ENCODE measurements at regions not wholly inside any gene's neighbourhood (a gene's known extent, or its start where the extent isn't known, plus 50 kb on each side); places are given as distances from the start of the nearest gene placed in this dataset.

DNA sequence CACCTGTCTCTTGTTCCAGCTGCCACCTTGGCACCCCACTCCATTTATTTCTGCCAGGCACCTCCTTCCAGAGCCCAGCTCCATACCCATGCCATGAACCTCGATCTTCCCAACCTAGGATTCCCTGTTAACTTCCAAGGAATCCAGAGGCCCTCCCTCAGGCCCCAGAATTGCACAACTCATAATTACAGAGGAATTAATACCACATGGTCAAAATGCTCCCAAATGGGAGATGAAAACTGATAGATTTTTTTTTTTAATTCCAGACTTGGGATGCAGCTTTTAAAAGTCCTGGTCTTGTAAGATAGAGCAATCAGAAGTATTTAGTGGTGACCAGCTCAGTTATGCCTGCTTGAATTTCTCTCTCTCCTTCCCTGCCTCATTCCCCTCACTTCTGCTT lies 96.2 kb upstream of the CCDC112 start:
- Histone ChIP-seq H3K27me3 (no peaks in the 10 kb centered on the region), H3K27ac (replicated peaks in 1 of 4) (no peak overlapping the region), H3K4me3 (no peak overlapping the region), H3K4me1 (peaks cover 13 to 30% (median 24%) of the 10 kb centered on the region in 4 donors), H3K9me3 (no peaks in the 10 kb centered on the region), H3K36me3 (no peaks in the 10 kb centered on the region)
- TF ChIP-seq, protein P1, sequence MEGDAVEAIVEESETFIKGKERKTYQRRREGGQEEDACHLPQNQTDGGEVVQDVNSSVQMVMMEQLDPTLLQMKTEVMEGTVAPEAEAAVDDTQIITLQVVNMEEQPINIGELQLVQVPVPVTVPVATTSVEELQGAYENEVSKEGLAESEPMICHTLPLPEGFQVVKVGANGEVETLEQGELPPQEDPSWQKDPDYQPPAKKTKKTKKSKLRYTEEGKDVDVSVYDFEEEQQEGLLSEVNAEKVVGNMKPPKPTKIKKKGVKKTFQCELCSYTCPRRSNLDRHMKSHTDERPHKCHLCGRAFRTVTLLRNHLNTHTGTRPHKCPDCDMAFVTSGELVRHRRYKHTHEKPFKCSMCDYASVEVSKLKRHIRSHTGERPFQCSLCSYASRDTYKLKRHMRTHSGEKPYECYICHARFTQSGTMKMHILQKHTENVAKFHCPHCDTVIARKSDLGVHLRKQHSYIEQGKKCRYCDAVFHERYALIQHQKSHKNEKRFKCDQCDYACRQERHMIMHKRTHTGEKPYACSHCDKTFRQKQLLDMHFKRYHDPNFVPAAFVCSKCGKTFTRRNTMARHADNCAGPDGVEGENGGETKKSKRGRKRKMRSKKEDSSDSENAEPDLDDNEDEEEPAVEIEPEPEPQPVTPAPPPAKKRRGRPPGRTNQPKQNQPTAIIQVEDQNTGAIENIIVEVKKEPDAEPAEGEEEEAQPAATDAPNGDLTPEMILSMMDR (IDR thresholded peaks at IDR 0.05) = no peak
- TF ChIP-seq EP300 (IDR thresholded peaks at IDR 0.05) = no peak
- WGBS = 74% methylated on average over 1 of the region's 1 CpG
- intact Hi-C loops (cut with DNase I) = no loop called here
- DNase-seq (ENCODE audit: extremely low spot score) = peak; percentile 26

DNA sequence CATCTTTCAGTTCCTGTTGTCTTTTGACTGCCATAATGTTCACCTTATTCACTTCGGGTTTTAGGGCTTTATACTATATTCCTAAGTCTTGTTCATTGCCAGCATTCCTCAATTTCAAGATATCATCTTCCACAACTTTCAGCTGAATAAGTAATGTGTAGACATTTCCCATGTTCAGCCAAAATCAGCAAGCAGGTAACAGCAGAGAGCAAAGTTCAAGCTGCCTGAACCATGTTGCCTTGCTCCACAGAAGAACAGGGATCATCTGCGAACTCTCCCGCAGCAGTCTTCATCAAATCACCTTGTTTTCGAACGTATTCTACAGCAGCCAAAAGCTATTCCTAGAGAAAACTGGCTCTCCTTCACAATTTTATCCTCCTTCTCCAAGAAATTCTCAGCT lies 95.3 kb upstream of the CCDC112 start:
- TF ChIP-seq EP300 (IDR thresholded peaks at IDR 0.05) = no peak
- TF ChIP-seq POLR2A (IDR thresholded peaks at IDR 0.05; ENCODE audit: low read depth) = no peak
- TF ChIP-seq, protein P1 (IDR thresholded peaks at IDR 0.05) = no peak
- no peak for TF ChIP-seq POLR2AphosphoS5 (IDR thresholded peaks at IDR 0.05)

DNA sequence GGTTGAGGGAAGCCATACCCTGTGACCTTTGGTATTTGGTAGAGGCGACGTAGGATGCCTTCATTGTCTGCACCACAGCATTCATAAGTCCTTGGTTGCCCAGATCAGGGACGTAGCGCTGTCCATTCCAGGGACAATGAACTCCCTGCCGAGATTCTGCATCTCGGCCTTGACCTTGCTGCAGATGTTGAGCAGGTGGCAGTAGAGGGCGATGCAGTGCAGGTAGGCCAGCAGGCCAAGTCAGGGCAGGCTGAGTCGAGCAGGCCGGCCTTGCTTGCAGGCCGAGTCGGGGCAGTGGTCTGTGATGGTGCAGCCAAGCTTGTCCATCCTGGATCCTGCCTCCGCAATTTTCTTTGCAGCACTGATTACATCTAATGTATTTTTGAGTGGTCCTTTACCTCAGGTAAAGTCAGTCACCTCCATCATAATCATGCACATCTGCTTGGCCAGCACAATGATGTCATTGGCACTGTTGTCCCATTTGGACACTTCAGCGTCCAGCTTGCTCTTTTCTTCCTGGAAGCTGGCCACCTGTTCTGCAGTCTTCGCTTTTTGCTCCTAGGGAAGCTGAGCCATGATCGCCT lies 93.4 kb upstream of the CCDC112 start:
- Histone ChIP-seq H3K36me3 (no peaks in the 10 kb centered on the region), H3K9me3 (no peaks in the 10 kb centered on the region), H3K27me3 (no peaks in the 10 kb centered on the region), H3K4me1 (peaks cover 13 to 30% (median 24%) of the 10 kb centered on the region in 4 donors), H3K4me3 (no peak overlapping the region), H3K27ac (replicated peaks in 1 of 4) (peak overlapping the region in 3 of 4 donors; percentile 21 to 54 (median 40))
- DNase-seq (ENCODE audit: extremely low spot score) = peak; percentile 88
- TF ChIP-seq POLR2AphosphoS5 (IDR thresholded peaks at IDR 0.05) (no peak), EP300 (IDR thresholded peaks at IDR 0.05) (no peak)
- TF ChIP-seq, protein P1 (IDR thresholded peaks at IDR 0.05) = no peak
- WGBS = 81% methylated on average over 15 of the region's 15 CpGs
- intact Hi-C loops (cut with DNase I) = no loop called here

More for the DNA sequence above, 95.3 kb upstream of the CCDC112 start:
- Histone ChIP-seq H3K27me3 (no peaks in the 10 kb centered on the region), H3K4me1 (peaks cover 13 to 30% (median 24%) of the 10 kb centered on the region in 4 donors), H3K9me3 (no peaks in the 10 kb centered on the region), H3K27ac (replicated peaks in 1 of 4) (no peak overlapping the region), H3K36me3 (no peaks in the 10 kb centered on the region), H3K4me3 (no peak overlapping the region)
- intact Hi-C loops (cut with DNase I) = no loop called here
- 97% methylated on average over 5 of the region's 5 CpGs for WGBS
- DNase-seq (ENCODE audit: extremely low spot score) = peak; percentile 47

DNA sequence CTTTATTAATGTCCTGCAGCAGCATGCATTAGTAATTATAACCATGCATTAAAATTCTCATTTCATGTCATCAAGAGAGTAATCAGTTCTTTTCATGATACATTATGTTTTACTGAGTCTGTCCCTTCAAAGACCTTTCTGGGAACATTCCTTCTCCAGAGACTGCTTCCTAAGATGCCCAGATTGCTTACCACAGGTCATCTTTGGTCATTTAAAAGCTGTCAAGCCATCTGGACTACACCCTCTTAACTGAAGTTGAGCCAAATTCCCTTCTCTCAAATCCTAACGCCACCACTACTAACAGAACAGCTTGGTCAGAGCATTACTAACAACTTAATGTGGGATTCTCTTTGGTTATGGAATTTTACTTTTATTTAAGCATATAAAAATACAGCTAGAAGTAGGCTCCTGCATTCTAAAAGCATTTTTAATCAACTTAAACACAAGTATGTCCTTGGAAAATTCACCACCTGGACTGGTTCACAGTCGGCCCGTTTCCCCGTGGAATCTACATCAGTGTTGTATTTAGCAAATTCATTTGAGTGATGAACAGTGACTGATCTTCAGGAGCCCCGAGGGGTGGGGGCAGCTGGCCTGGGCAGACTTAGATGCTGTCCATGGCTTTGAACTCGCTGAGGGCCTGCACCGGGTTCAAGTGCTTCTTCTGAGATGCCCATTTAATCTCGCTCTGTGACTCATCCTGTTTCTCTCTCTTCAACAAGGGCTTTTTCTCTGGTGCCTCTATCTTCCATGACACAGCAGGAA lies 92.8 kb upstream of the CCDC112 start:
- H3K27ac ChIP-seq (replicated peaks in 1 of 4) = peak overlapping the region in 3 of 4 donors; percentile 21 to 54 (median 40)
- intact Hi-C loops (cut with DNase I) = no loop called here
- no peaks in the 10 kb centered on the region for H3K27me3 ChIP-seq
- no peak overlapping the region for H3K4me3 ChIP-seq
- TF ChIP-seq POLR2AphosphoS5 (IDR thresholded peaks at IDR 0.05) (no peak), EP300 (IDR thresholded peaks at IDR 0.05) (no peak), POLR2A (IDR thresholded peaks at IDR 0.05; ENCODE audit: low read depth) (no peak)
- TF ChIP-seq, protein P1 (IDR thresholded peaks at IDR 0.05) = no peak
- WGBS = 55% methylated on average over 8 of the region's 8 CpGs
- H3K36me3 ChIP-seq = no peaks in the 10 kb centered on the region
- DNase-seq (ENCODE audit: extremely low spot score) = peak; percentile 57
- H3K9me3 ChIP-seq = no peaks in the 10 kb centered on the region
- peaks cover 13 to 30% (median 24%) of the 10 kb centered on the region in 4 donors for H3K4me1 ChIP-seq
